ENCODE measurements at regions not wholly inside any gene's neighbourhood (a gene's known extent, or its start where the extent isn't known, plus 50 kb on each side); places are given as distances from the start of the nearest gene placed in this dataset.

GRCh38 chr5:74304536-74304935 lies 336.0 kb downstream of the ENC1 start:
- Mint-ChIP-seq H3K9me3 (ENCODE audit: unreplicated experiment) (no peaks in the 10 kb centered on the region), H3K4me3 (ENCODE audit: unreplicated experiment) (no peak overlapping the region), H3K36me3 (ENCODE audit: insufficient read depth, unreplicated experiment) (no peaks in the 10 kb centered on the region), H3K27ac (ENCODE audit: unreplicated experiment) (no peak overlapping the region), H3K27me3 (ENCODE audit: insufficient read depth, unreplicated experiment) (no peaks in the 10 kb centered on the region), H3K4me1 (ENCODE audit: low read depth, unreplicated experiment) (no peaks in the 10 kb centered on the region)
- Histone ChIP-seq H3K27me3 (replicated peaks; ENCODE audit: control insufficient read depth, insufficient read depth, low read length) (no peaks in the 10 kb centered on the region), H3K4me1 (peaks cover 6% of the 10 kb centered on the region; the same call in 1 of the 2 replicates), H3K4me3 (ENCODE audit: low read depth, low read length) (no peak overlapping the region), H3K9me3 (no peaks in the 10 kb centered on the region), H3K36me3 (ENCODE audit: control insufficient read depth, insufficient read depth, low read length) (no peaks in the 10 kb centered on the region)
- intact Hi-C loops (cut with micrococcal nuclease; ENCODE audit: unreplicated experiment) = no loop called here
- no peak for DNase-seq
- TF ChIP-seq CTCF (IDR thresholded peaks at IDR 0.05; ENCODE audit: insufficient read depth in 1 of 2, low read depth in 1 of 2, low read length in 1 of 2, severe bottlenecking in 1 of 2, unreplicated experiment in 1 of 2) = no peak
- ChIA-PET CTCF (no interaction called here), POLR2A (no interaction called here)
- BruUV-seq (replicated peaks) = no TSS peak

DNA sequence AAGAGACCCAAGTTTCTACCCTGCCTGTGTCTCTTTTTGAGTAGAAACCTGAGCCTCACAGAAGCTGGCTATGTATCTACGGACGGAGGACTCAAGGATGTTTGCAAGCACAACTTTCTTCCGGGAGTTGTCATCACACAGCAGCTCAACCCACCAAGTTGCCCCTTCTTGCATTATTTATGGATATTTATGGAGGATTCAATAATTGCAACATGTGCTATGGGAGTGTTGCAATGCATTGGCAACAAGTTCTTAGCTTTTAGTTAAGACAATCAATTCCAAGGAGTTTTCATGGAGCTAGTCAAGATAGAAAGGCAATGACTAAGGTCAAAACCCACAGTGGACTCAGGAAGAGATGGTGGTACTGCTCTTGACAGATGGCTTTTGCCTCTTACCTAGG lies 336.9 kb downstream of the ENC1 start:
- Mint-ChIP-seq H3K27ac (ENCODE audit: unreplicated experiment) (no peak overlapping the region), H3K4me3 (ENCODE audit: unreplicated experiment) (no peak overlapping the region), H3K36me3 (ENCODE audit: insufficient read depth, unreplicated experiment) (no peaks in the 10 kb centered on the region), H3K27me3 (ENCODE audit: insufficient read depth, unreplicated experiment) (no peaks in the 10 kb centered on the region), H3K4me1 (ENCODE audit: low read depth, unreplicated experiment) (no peaks in the 10 kb centered on the region), H3K9me3 (ENCODE audit: unreplicated experiment) (no peaks in the 10 kb centered on the region)
- ChIA-PET POLR2A (no interaction called here), CTCF (no interaction called here)
- no TSS peak for BruUV-seq (replicated peaks)
- DNase-seq = no peak
- intact Hi-C loops (cut with micrococcal nuclease; ENCODE audit: unreplicated experiment) = no loop called here
- Histone ChIP-seq H3K27me3 (replicated peaks; ENCODE audit: control insufficient read depth, insufficient read depth, low read length) (no peaks in the 10 kb centered on the region), H3K9me3 (no peaks in the 10 kb centered on the region), H3K36me3 (ENCODE audit: control insufficient read depth, insufficient read depth, low read length) (no peaks in the 10 kb centered on the region), H3K4me1 (no peaks in the 10 kb centered on the region), H3K4me3 (ENCODE audit: low read depth, low read length) (no peak overlapping the region)
- no peak for TF ChIP-seq CTCF (IDR thresholded peaks at IDR 0.05; ENCODE audit: insufficient read depth in 1 of 2, low read depth in 1 of 2, low read length in 1 of 2, severe bottlenecking in 1 of 2, unreplicated experiment in 1 of 2)

GRCh38 chr5:74301576-74301975 lies 339.0 kb downstream of the ENC1 start:
- Mint-ChIP-seq H3K4me1 (ENCODE audit: low read depth, unreplicated experiment) (no peaks in the 10 kb centered on the region), H3K27ac (ENCODE audit: unreplicated experiment) (no peak overlapping the region), H3K9me3 (ENCODE audit: unreplicated experiment) (no peaks in the 10 kb centered on the region), H3K36me3 (ENCODE audit: insufficient read depth, unreplicated experiment) (no peaks in the 10 kb centered on the region), H3K27me3 (ENCODE audit: insufficient read depth, unreplicated experiment) (no peaks in the 10 kb centered on the region), H3K4me3 (ENCODE audit: unreplicated experiment) (no peak overlapping the region)
- no peaks in the 10 kb centered on the region for H3K27me3 ChIP-seq (replicated peaks; ENCODE audit: control insufficient read depth, insufficient read depth, low read length)
- no TSS peak for BruUV-seq (replicated peaks)
- intact Hi-C loops (cut with micrococcal nuclease; ENCODE audit: unreplicated experiment) = no loop called here
- CTCF ChIA-PET = no interaction called here
- no peaks in the 10 kb centered on the region for H3K9me3 ChIP-seq
- no peak for DNase-seq
- POLR2A ChIA-PET = no interaction called here
- no peak overlapping the region for H3K4me3 ChIP-seq (ENCODE audit: low read depth, low read length)
- TF ChIP-seq CTCF (IDR thresholded peaks at IDR 0.05; ENCODE audit: insufficient read depth in 1 of 2, low read depth in 1 of 2, low read length in 1 of 2, severe bottlenecking in 1 of 2, unreplicated experiment in 1 of 2) = no peak
- no peaks in the 10 kb centered on the region for H3K36me3 ChIP-seq (ENCODE audit: control insufficient read depth, insufficient read depth, low read length)
- no peaks in the 10 kb centered on the region for H3K4me1 ChIP-seq
